Fibroblast of upper back skin (primary cell): ENCODE measurements at regions not wholly inside any gene's neighbourhood (a gene's known extent, or its start where the extent isn't known, plus 50 kb on each side); places are given as distances from the start of the nearest gene placed in this dataset.

Source experiments
- DNase-seq: peaks from one replicate; pipeline ENCODE4 v3.0.0-alpha.2; 2013

- no peak for DNase-seq
These were observed 551.7 kb upstream of the LRRTM1 start for GRCh38 chr2:80856227-80856626.

- DNase-seq: no peak
These were observed 550.3 kb upstream of the LRRTM1 start for GRCh38 chr2:80854831-80855230.

GRCh38 chr2:80852808-80853139, 548.2 kb upstream of the LRRTM1 start:
- no peak for DNase-seq

GRCh38 chr2:80852079-80852807, 547.7 kb upstream of the LRRTM1 start:
- DNase-seq: no peak

GRCh38 chr2:80830891-80831290, 526.3 kb upstream of the LRRTM1 start:
- no peak for DNase-seq

- no peak for DNase-seq
These were observed 518.4 kb upstream of the LRRTM1 start for GRCh38 chr2:80822999-80823398.

- no peak for DNase-seq
These were observed 510.7 kb upstream of the LRRTM1 start for GRCh38 chr2:80815259-80815658.

GRCh38 chr2:80786584-80786983, 482.0 kb upstream of the LRRTM1 start:
- no peak for DNase-seq

GRCh38 chr2:80778704-80779103, 474.2 kb upstream of the LRRTM1 start:
- no peak for DNase-seq

- DNase-seq: no peak
These were observed 444.0 kb upstream of the LRRTM1 start for GRCh38 chr2:80748592-80748991.

- DNase-seq: no peak
These were observed 432.5 kb upstream of the LRRTM1 start for GRCh38 chr2:80737047-80737446.

- no peak for DNase-seq
These were observed 420.4 kb upstream of the LRRTM1 start for GRCh38 chr2:80725001-80725400.

GRCh38 chr2:80722803-80723202, 418.3 kb upstream of the LRRTM1 start:
- DNase-seq: no peak

GRCh38 chr2:80719607-80720006, 415.1 kb upstream of the LRRTM1 start:
- no peak for DNase-seq

GRCh38 chr2:80715433-80715832, 410.9 kb upstream of the LRRTM1 start:
- DNase-seq: no peak

GRCh38 chr2:80711915-80712314, 407.4 kb upstream of the LRRTM1 start:
- no peak for DNase-seq

GRCh38 chr2:80706951-80707350, 402.4 kb upstream of the LRRTM1 start:
- DNase-seq: no peak

GRCh38 chr2:80706541-80706940, 402.0 kb upstream of the LRRTM1 start:
- no peak for DNase-seq

- no peak for DNase-seq
These were observed 399.0 kb upstream of the LRRTM1 start for GRCh38 chr2:80703532-80703931.

- peak; percentile 20 for DNase-seq
These were observed 396.4 kb upstream of the LRRTM1 start for GRCh38 chr2:80700961-80701360.
